ENCODE measurements at regions not wholly inside any gene's neighbourhood (a gene's known extent, or its start where the extent isn't known, plus 50 kb on each side); places are given as distances from the start of the nearest gene placed in this dataset.

GRCh38 chr6:85771925-85772430 lies 129.3 kb upstream of the SYNCRIP start:
- peak overlapping the region; percentile 32 for H3K27ac Mint-ChIP-seq
- Histone ChIP-seq H3K4me3 (ENCODE audit: control extremely low read depth in 1 of 5, extremely low read depth in 1 of 5, insufficient read depth in 1 of 5, low read depth in 2 of 5, low read length in 4 of 5) (no peak overlapping the region), H3K27me3 (replicated peaks in 1 of 4; ENCODE audit: control extremely low read depth in 1 of 4, control insufficient read depth in 3 of 4, insufficient read depth in 4 of 4, low read length in 3 of 4) (no peaks in the 10 kb centered on the region), H3K27ac (ENCODE audit: low read length in 2 of 2) (no peak overlapping the region), H3K9me3 (ENCODE audit: control extremely low read depth in 1 of 3, control insufficient read depth in 2 of 3, insufficient read depth in 1 of 3, low read length in 2 of 3) (peaks cover 0 to 2% (median 0%) of the 10 kb centered on the region in 3 donors), H3K9ac (ENCODE audit: low read length) (no peak overlapping the region), H3K36me3 (replicated peaks in 1 of 2; ENCODE audit: control extremely low read depth in 1 of 2, control insufficient read depth in 1 of 2, extremely low read depth in 1 of 2, insufficient read depth in 2 of 2, low read length in 1 of 2) (no peaks in the 10 kb centered on the region), H4K20me1 (ENCODE audit: control insufficient read depth, insufficient read depth, low read length, poor library complexity, severe bottlenecking) (no peaks in the 10 kb centered on the region), H2AFZ (ENCODE audit: insufficient read depth, low read depth, low read length, poor library complexity, severe bottlenecking) (no peak overlapping the region), H3K4me1 (ENCODE audit: control insufficient read depth in 2 of 2, insufficient read depth in 2 of 2, low read length in 2 of 2) (no peaks in the 10 kb centered on the region), H3K4me2 (replicated peaks; ENCODE audit: low read depth, low read length, poor library complexity, severe bottlenecking) (no peak overlapping the region), H3K79me2 (ENCODE audit: control insufficient read depth, insufficient read depth, low read length) (no peaks in the 10 kb centered on the region)
- DNase-seq (no peak), ATAC-seq (ENCODE audit: low read depth) (no peak)
- WGBS (ENCODE audit: insufficient coverage): 63% methylated on average over 3 of the region's 3 CpGs
- ChIA-PET CTCF (no interaction called here), POLR2A (no interaction called here)
- no peaks in the 10 kb centered on the region for H3K4me1 Mint-ChIP-seq
- no peak overlapping the region for H3K4me3 Mint-ChIP-seq
- no peak for TF ChIP-seq CTCF (IDR thresholded peaks at IDR 0.05)
- TF ChIP-seq EZH2 (IDR thresholded peaks at IDR 0.05; ENCODE audit: borderline replicate concordance, insufficient read depth, low read depth, low read length, poor library complexity, severe bottlenecking): no peak
- peaks cover 1% of the 10 kb centered on the region for H3K9me3 Mint-ChIP-seq (ENCODE audit: insufficient read depth)
- peaks cover 17% of the 10 kb centered on the region for H3K27me3 Mint-ChIP-seq
- intact Hi-C loops (cut with micrococcal nuclease): no loop called here

GRCh38 chr6:85771455-85771854 lies 128.8 kb upstream of the SYNCRIP start:
- no peak overlapping the region for H3K27ac ChIP-seq (ENCODE audit: low read length in 2 of 2)
- H3K4me3 Mint-ChIP-seq: no peak overlapping the region
- no peak for DNase-seq
- no peaks in the 10 kb centered on the region for H3K36me3 ChIP-seq (replicated peaks in 1 of 2; ENCODE audit: control extremely low read depth in 1 of 2, control insufficient read depth in 1 of 2, extremely low read depth in 1 of 2, insufficient read depth in 2 of 2, low read length in 1 of 2)
- H3K27me3 ChIP-seq (replicated peaks in 1 of 4; ENCODE audit: control extremely low read depth in 1 of 4, control insufficient read depth in 3 of 4, insufficient read depth in 4 of 4, low read length in 3 of 4): no peaks in the 10 kb centered on the region
- no peak overlapping the region for H3K4me3 ChIP-seq (ENCODE audit: control extremely low read depth in 1 of 5, extremely low read depth in 1 of 5, insufficient read depth in 1 of 5, low read depth in 2 of 5, low read length in 4 of 5)
- peaks cover 15% of the 10 kb centered on the region for H3K27me3 Mint-ChIP-seq
- intact Hi-C loops (cut with micrococcal nuclease): no loop called here
- no peak overlapping the region for H3K4me2 ChIP-seq (replicated peaks; ENCODE audit: low read depth, low read length, poor library complexity, severe bottlenecking)
- ChIA-PET CTCF (no interaction called here), POLR2A (no interaction called here)
- 100% methylated on average over 1 of the region's 2 CpGs for WGBS (ENCODE audit: insufficient coverage)
- no peak overlapping the region for H3K27ac Mint-ChIP-seq
- TF ChIP-seq CTCF (IDR thresholded peaks at IDR 0.05) (no peak), EZH2 (IDR thresholded peaks at IDR 0.05; ENCODE audit: borderline replicate concordance, insufficient read depth, low read depth, low read length, poor library complexity, severe bottlenecking) (no peak)
- no peaks in the 10 kb centered on the region for H3K4me1 Mint-ChIP-seq
- no peaks in the 10 kb centered on the region for H4K20me1 ChIP-seq (ENCODE audit: control insufficient read depth, insufficient read depth, low read length, poor library complexity, severe bottlenecking)
- H2AFZ ChIP-seq (ENCODE audit: insufficient read depth, low read depth, low read length, poor library complexity, severe bottlenecking): no peak overlapping the region
- H3K9me3 ChIP-seq (ENCODE audit: control extremely low read depth in 1 of 3, control insufficient read depth in 2 of 3, insufficient read depth in 1 of 3, low read length in 2 of 3): no peaks in the 10 kb centered on the region
- H3K4me1 ChIP-seq (ENCODE audit: control insufficient read depth in 2 of 2, insufficient read depth in 2 of 2, low read length in 2 of 2): no peaks in the 10 kb centered on the region
- ATAC-seq (ENCODE audit: low read depth): no peak
- no peaks in the 10 kb centered on the region for H3K79me2 ChIP-seq (ENCODE audit: control insufficient read depth, insufficient read depth, low read length)
- H3K9ac ChIP-seq (ENCODE audit: low read length): no peak overlapping the region
- no peaks in the 10 kb centered on the region for H3K9me3 Mint-ChIP-seq (ENCODE audit: insufficient read depth)
